ENCODE measurements at regions not wholly inside any gene's neighbourhood (a gene's known extent, or its start where the extent isn't known, plus 50 kb on each side); places are given as distances from the start of the nearest gene placed in this dataset.

GRCh38 chr7:145893925-145894535, 222.6 kb upstream of the CNTNAP2 start:
- no peaks in the 10 kb centered on the region for H3K27me3 ChIP-seq
- H3K9me3 ChIP-seq = no peaks in the 10 kb centered on the region
- no peak overlapping the region for H3K27ac ChIP-seq
- H3K4me3 ChIP-seq (ENCODE audit: low read depth in 1 of 2, low read length in 1 of 2) = no peak overlapping the region
- TF ChIP-seq, protein P1, sequence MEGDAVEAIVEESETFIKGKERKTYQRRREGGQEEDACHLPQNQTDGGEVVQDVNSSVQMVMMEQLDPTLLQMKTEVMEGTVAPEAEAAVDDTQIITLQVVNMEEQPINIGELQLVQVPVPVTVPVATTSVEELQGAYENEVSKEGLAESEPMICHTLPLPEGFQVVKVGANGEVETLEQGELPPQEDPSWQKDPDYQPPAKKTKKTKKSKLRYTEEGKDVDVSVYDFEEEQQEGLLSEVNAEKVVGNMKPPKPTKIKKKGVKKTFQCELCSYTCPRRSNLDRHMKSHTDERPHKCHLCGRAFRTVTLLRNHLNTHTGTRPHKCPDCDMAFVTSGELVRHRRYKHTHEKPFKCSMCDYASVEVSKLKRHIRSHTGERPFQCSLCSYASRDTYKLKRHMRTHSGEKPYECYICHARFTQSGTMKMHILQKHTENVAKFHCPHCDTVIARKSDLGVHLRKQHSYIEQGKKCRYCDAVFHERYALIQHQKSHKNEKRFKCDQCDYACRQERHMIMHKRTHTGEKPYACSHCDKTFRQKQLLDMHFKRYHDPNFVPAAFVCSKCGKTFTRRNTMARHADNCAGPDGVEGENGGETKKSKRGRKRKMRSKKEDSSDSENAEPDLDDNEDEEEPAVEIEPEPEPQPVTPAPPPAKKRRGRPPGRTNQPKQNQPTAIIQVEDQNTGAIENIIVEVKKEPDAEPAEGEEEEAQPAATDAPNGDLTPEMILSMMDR (IDR thresholded peaks at IDR 0.05) = no peak
- H3K36me3 ChIP-seq = no peaks in the 10 kb centered on the region
- no peaks in the 10 kb centered on the region for H3K4me1 ChIP-seq (ENCODE audit: control insufficient read depth in 1 of 2, insufficient read depth in 1 of 2, low read depth in 1 of 2, low read length in 1 of 2)

GRCh38 chr7:145884716-145885514, 231.7 kb upstream of the CNTNAP2 start:
- no peak overlapping the region for H3K27ac ChIP-seq
- no peaks in the 10 kb centered on the region for H3K4me1 ChIP-seq (ENCODE audit: control insufficient read depth in 1 of 2, insufficient read depth in 1 of 2, low read depth in 1 of 2, low read length in 1 of 2)
- no peaks in the 10 kb centered on the region for H3K36me3 ChIP-seq
- no peaks in the 10 kb centered on the region for H3K27me3 ChIP-seq
- TF ChIP-seq, protein P1 (IDR thresholded peaks at IDR 0.05) = no peak
- H3K4me3 ChIP-seq (ENCODE audit: low read depth in 1 of 2, low read length in 1 of 2) = no peak overlapping the region
- H3K9me3 ChIP-seq = no peaks in the 10 kb centered on the region

DNA sequence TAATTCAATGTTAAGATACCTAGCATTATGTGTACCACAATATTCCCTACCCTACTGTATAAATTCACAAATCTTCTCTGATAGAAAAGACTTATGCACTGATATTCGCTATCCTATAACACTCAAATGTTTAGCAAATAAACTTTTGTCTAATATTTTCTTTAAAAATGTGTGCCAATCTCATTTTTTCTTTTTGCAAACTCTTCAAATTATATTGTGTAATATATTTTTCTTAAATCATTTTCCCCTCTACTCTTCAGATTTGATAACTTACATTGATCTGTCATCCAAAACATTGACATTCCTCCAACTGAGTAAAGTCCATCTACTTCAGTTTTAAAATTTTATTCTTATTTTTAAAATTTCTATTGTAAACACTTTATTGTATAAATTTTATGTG, 240.2 kb upstream of the CNTNAP2 start:
- Histone ChIP-seq H3K4me3 (ENCODE audit: low read depth in 1 of 2, low read length in 1 of 2) (no peak overlapping the region), H3K36me3 (no peaks in the 10 kb centered on the region), H3K9me3 (no peaks in the 10 kb centered on the region), H3K4me1 (ENCODE audit: control insufficient read depth in 1 of 2, insufficient read depth in 1 of 2, low read depth in 1 of 2, low read length in 1 of 2) (no peaks in the 10 kb centered on the region), H3K27ac (no peak overlapping the region), H3K27me3 (no peaks in the 10 kb centered on the region)
- TF ChIP-seq, protein P1 (IDR thresholded peaks at IDR 0.05) = no peak

- TF ChIP-seq, protein P1 (IDR thresholded peaks at IDR 0.05) = no peak
- H3K36me3 ChIP-seq = no peaks in the 10 kb centered on the region
Observed at GRCh38 chr7:145875267-145875666, 241.3 kb upstream of the CNTNAP2 start.

GRCh38 chr7:145868935-145869334, 247.7 kb upstream of the CNTNAP2 start:
- TF ChIP-seq, protein P1 (IDR thresholded peaks at IDR 0.05) = no peak
- Histone ChIP-seq H3K36me3 (no peaks in the 10 kb centered on the region), H3K4me1 (ENCODE audit: control insufficient read depth in 1 of 2, insufficient read depth in 1 of 2, low read depth in 1 of 2, low read length in 1 of 2) (no peaks in the 10 kb centered on the region)

More at GRCh38 chr7:145875267-145875666, 241.3 kb upstream of the CNTNAP2 start:
- H3K4me3 ChIP-seq (ENCODE audit: low read depth in 1 of 2, low read length in 1 of 2) = no peak overlapping the region
- H3K27me3 ChIP-seq = no peaks in the 10 kb centered on the region
- no peaks in the 10 kb centered on the region for H3K4me1 ChIP-seq (ENCODE audit: control insufficient read depth in 1 of 2, insufficient read depth in 1 of 2, low read depth in 1 of 2, low read length in 1 of 2)
- H3K9me3 ChIP-seq = peaks cover 3% of the 10 kb centered on the region
- H3K27ac ChIP-seq = no peak overlapping the region

More at GRCh38 chr7:145868935-145869334, 247.7 kb upstream of the CNTNAP2 start:
- no peaks in the 10 kb centered on the region for H3K27me3 ChIP-seq
- H3K4me3 ChIP-seq (ENCODE audit: low read depth in 1 of 2, low read length in 1 of 2) = no peak overlapping the region
- peaks cover 11% of the 10 kb centered on the region for H3K9me3 ChIP-seq
- no peak overlapping the region for H3K27ac ChIP-seq

Measured in neutrophil (primary cell).